HCT116 (cell line): ENCODE measurements at regions not wholly inside any gene's neighbourhood (a gene's known extent, or its start where the extent isn't known, plus 50 kb on each side); places are given as distances from the start of the nearest gene placed in this dataset.

Source experiments
- ATAC-seq: fragments of 200-7000 bp; cut with Tn5 transposase; 2 replicates; pipeline ENCODE4 v1.9.1; 2020; ENCODE audit warnings: mild to moderate bottlenecking, moderate library complexity
- BruUV-seq: library from RNA; stranded (reverse); fragments of 400-500 nt; replicated peaks from 2 replicates; lab custom pipeline; 2021; lab: Mats Ljungman, UMichigan
- CTCF ChIA-PET: fragments of 300-600 bp; sonication (Branson Sonifier 250); formaldehyde crosslinking; loops from one replicate; lab custom pipeline; 2021; ENCODE audit warnings: antibody characterized with exemption; lab: Charles Lee
- POLR2A ChIA-PET: fragments of 300-600, 350-600 bp; sonication (Branson Sonifier 250); formaldehyde crosslinking; loops from one replicate; lab custom pipeline; 2021; ENCODE audit warnings: antibody characterized with exemption; lab: Charles Lee
- RAD21 ChIA-PET, 2 experiments: fragments of 300-600 bp; sonication (Branson Sonifier 250); formaldehyde crosslinking; loops; one replicate each; lab custom pipeline; 2023; ENCODE audit warnings: low total read pairs in 2 of 2; ENCODE audit not compliant: uncharacterized antibody in 2 of 2, unreplicated experiment in 2 of 2, low non-redundant PET in 1 of 2; lab: Charles Lee
- DNase-seq: peaks from one replicate; pipeline ENCODE4 v3.0.0-alpha.2; 2010; ENCODE audit warnings: low read depth, low spot score
- H2AFZ ChIP-seq: fragments of 200-600 bp; shearing (Covaris generic), sonication (generic); 2 replicates; pipeline ENCODE4 v1.6.1; 2017; ENCODE audit warnings: low read depth, mixed run types, mixed read lengths, antibody characterized with exemption, low read length; ENCODE audit not compliant: poor library complexity, severe bottlenecking
- H3K27ac ChIP-seq: 2 replicates; pipeline ENCODE4 v1.5.1; 2012; ENCODE audit warnings: low read depth, low read length
- H3K27me3 ChIP-seq: fragments of 200-600 bp; sonication (generic); 2 replicates; pipeline ENCODE4 v1.6.1; 2016; ENCODE audit warnings: mixed run types, low read length, mixed read lengths; ENCODE audit not compliant: insufficient read depth
- H3K36me3 ChIP-seq, 2 experiments: fragments of 200-500 bp in 1 of 2; fragments of 200-600 bp in 1 of 2; sonication (Bioruptor generic) in 1 of 2; sonication (generic) in 1 of 2; 2 replicates each; pipeline versions ENCODE4 v1.5.1 to v1.6.1; 2014 to 2016; ENCODE audit warnings: low read length in 2 of 2, inconsistent platforms in 1 of 2, mixed read lengths in 1 of 2, mixed run types in 1 of 2; ENCODE audit not compliant: insufficient read depth in 2 of 2, control insufficient read depth in 1 of 2
- H3K4me1 ChIP-seq, 2 experiments: fragments of 200-600 bp in 1 of 2; sonication (generic) in 1 of 2; 2 replicates each; pipeline versions ENCODE4 v1.5.1 to v1.6.1; 2012 to 2017; ENCODE audit warnings: low read length in 2 of 2, inconsistent platforms in 1 of 2, mild to moderate bottlenecking in 1 of 2, mixed read lengths in 1 of 2, mixed run types in 1 of 2, moderate library complexity in 1 of 2; ENCODE audit not compliant: insufficient read depth in 2 of 2, control insufficient read depth in 1 of 2
- H3K4me2 ChIP-seq: fragments of 200-600 bp; sonication (generic); 2 replicates; pipeline ENCODE4 v1.6.1; 2017; ENCODE audit warnings: mixed run types, low read length, mixed read lengths
- H3K4me3 ChIP-seq, 2 experiments: fragments of 200-600 bp in 1 of 2; sonication (generic) in 1 of 2; replicated peaks in 1 of 2; 2 replicates each; pipeline ENCODE4 v1.5.1; 2011 to 2016; ENCODE audit warnings: low read length in 2 of 2, control low read depth in 1 of 2, low read depth in 1 of 2, mild to moderate bottlenecking in 1 of 2, mixed read lengths in 1 of 2, mixed run types in 1 of 2
- H3K79me2 ChIP-seq: fragments of 200-600 bp; sonication (generic); 2 replicates; pipeline ENCODE4 v1.6.1; 2017; ENCODE audit warnings: mild to moderate bottlenecking, mixed run types, low read length, moderate library complexity, mixed read lengths; ENCODE audit not compliant: insufficient read depth
- H3K9ac ChIP-seq: fragments of 200-600 bp; sonication (generic); 2 replicates; pipeline ENCODE4 v1.6.1; 2016; ENCODE audit warnings: low read length, mixed read lengths
- H3K9me2 ChIP-seq: fragments of 200-600 bp; sonication (generic), shearing (Covaris generic); 2 replicates; pipeline ENCODE4 v1.6.1; 2017; ENCODE audit warnings: mixed run types, mild to moderate bottlenecking, moderate library complexity; ENCODE audit not compliant: insufficient read depth
- H3K9me3 ChIP-seq, 2 experiments: fragments of 200-500 bp in 1 of 2; fragments of 200-600 bp in 1 of 2; sonication (Bioruptor generic) in 1 of 2; sonication (generic) in 1 of 2; 2 replicates each; pipeline ENCODE4 v1.6.1; 2014 to 2017; ENCODE audit warnings: low read length in 2 of 2, mixed read lengths in 2 of 2, inconsistent platforms in 1 of 2, low read depth in 1 of 2, mild to moderate bottlenecking in 1 of 2, mixed run types in 1 of 2, moderate library complexity in 1 of 2; ENCODE audit not compliant: control insufficient read depth in 1 of 2, insufficient read depth in 1 of 2
- H4K20me1 ChIP-seq: fragments of 200-600 bp; sonication (generic), shearing (Covaris generic); 2 replicates; pipeline ENCODE4 v1.6.1; 2017; ENCODE audit warnings: mixed run types, mild to moderate bottlenecking, moderate library complexity; ENCODE audit not compliant: insufficient read depth
- CBX3 ChIP-seq: IDR thresholded peaks from 2 replicates; pipeline ENCODE4 v1.6.1; 2012; ENCODE audit warnings: low read depth
- EGR1 ChIP-seq: IDR thresholded peaks from 2 replicates; pipeline ENCODE4 v1.6.1; 2012; ENCODE audit warnings: low read depth
- EZH2 ChIP-seq: fragments of 200-600 bp; sonication (generic); IDR thresholded peaks from 2 replicates; pipeline ENCODE4 v1.6.1; 2017; ENCODE audit warnings: antibody characterized with exemption, mixed run types
- FOSL1 ChIP-seq: IDR thresholded peaks from 2 replicates; pipeline ENCODE4 v1.6.1; 2012; ENCODE audit warnings: low read depth
- POLR2AphosphoS5 ChIP-seq: IDR thresholded peaks from 2 replicates; pipeline ENCODE4 v1.6.1; 2011; ENCODE audit warnings: mild to moderate bottlenecking, low read depth, low read length, moderate library complexity
- RAD21 ChIP-seq: IDR thresholded peaks from 2 replicates; pipeline ENCODE4 v1.6.1; 2012; ENCODE audit warnings: low read depth, mild to moderate bottlenecking
- SP1 ChIP-seq: IDR thresholded peaks from 2 replicates; pipeline ENCODE4 v1.6.1; 2012; ENCODE audit warnings: low read depth
- intact Hi-C: fragments of 100-400 bp; cut with micrococcal nuclease; formaldehyde crosslinking; loops from 2 replicates; pipeline ENCODE4 v1.10.0; 2022
- TF ChIP-seq, protein P1 (sequence below): IDR thresholded peaks from 2 replicates; pipeline ENCODE4 v1.6.1; 2012
- TF ChIP-seq, protein P2 (sequence below): IDR thresholded peaks from 2 replicates; pipeline ENCODE4 v1.6.1; 2012; ENCODE audit warnings: low read depth

DNA sequence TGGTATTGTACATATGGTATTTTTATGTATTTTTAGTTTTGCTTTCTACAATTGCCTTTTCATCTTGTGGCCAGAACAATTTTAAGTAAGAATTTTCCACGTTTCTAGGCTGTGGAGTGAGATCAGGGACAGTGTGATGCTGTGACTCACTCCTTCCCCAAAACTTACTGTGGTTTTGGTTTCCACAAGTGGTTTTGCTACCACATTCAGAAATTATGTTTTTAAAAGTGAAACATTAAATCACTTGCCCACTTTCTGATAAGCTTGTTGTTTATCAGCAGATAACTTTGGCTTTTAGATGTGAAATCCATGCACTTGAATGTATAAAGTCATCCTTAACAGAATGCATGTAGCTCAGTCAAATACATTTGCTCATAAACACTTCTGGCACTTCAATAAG is 192.2 kb upstream of the THRB start:
- no peak overlapping the region for H2AFZ ChIP-seq
- ATAC-seq (no peak), DNase-seq (no peak)
- no peaks in the 10 kb centered on the region for H3K9me2 ChIP-seq
- H3K27me3 ChIP-seq: no peaks in the 10 kb centered on the region; the same call in 1 of the 2 replicates
- ChIA-PET POLR2A (no interaction called here), CTCF (no interaction called here), RAD21 (no interaction called here)
- no peak overlapping the region for H3K4me3 ChIP-seq
- H3K36me3 ChIP-seq: no peaks in the 10 kb centered on the region
- no peaks in the 10 kb centered on the region for H3K4me1 ChIP-seq
- H3K4me2 ChIP-seq: no peak overlapping the region
- no peak overlapping the region for H3K27ac ChIP-seq
- TF ChIP-seq FOSL1 (no peak), CBX3 (no peak), EGR1 (no peak), POLR2AphosphoS5 (no peak), EZH2 (no peak), SP1 (no peak), RAD21 (no peak)
- TF ChIP-seq, protein P1, sequence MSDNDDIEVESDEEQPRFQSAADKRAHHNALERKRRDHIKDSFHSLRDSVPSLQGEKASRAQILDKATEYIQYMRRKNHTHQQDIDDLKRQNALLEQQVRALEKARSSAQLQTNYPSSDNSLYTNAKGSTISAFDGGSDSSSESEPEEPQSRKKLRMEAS: no peak
- TF ChIP-seq, protein P2, sequence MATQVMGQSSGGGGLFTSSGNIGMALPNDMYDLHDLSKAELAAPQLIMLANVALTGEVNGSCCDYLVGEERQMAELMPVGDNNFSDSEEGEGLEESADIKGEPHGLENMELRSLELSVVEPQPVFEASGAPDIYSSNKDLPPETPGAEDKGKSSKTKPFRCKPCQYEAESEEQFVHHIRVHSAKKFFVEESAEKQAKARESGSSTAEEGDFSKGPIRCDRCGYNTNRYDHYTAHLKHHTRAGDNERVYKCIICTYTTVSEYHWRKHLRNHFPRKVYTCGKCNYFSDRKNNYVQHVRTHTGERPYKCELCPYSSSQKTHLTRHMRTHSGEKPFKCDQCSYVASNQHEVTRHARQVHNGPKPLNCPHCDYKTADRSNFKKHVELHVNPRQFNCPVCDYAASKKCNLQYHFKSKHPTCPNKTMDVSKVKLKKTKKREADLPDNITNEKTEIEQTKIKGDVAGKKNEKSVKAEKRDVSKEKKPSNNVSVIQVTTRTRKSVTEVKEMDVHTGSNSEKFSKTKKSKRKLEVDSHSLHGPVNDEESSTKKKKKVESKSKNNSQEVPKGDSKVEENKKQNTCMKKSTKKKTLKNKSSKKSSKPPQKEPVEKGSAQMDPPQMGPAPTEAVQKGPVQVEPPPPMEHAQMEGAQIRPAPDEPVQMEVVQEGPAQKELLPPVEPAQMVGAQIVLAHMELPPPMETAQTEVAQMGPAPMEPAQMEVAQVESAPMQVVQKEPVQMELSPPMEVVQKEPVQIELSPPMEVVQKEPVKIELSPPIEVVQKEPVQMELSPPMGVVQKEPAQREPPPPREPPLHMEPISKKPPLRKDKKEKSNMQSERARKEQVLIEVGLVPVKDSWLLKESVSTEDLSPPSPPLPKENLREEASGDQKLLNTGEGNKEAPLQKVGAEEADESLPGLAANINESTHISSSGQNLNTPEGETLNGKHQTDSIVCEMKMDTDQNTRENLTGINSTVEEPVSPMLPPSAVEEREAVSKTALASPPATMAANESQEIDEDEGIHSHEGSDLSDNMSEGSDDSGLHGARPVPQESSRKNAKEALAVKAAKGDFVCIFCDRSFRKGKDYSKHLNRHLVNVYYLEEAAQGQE: no peak
- intact Hi-C loops: no loop called here
- H4K20me1 ChIP-seq: no peaks in the 10 kb centered on the region
- H3K79me2 ChIP-seq: no peaks in the 10 kb centered on the region
- no peak overlapping the region for H3K9ac ChIP-seq
- no peaks in the 10 kb centered on the region for H3K9me3 ChIP-seq
- no TSS peak for BruUV-seq
